Adrenal gland (tissue), 9 donors: ENCODE measurements at regions not wholly inside any gene's neighbourhood (a gene's known extent, or its start where the extent isn't known, plus 50 kb on each side); places are given as distances from the start of the nearest gene placed in this dataset.

Experiments used
- DNase-seq, 7 donors: peaks; one replicate each; pipeline ENCODE4 v3.0.0-alpha.2; 2019 to 2020
- H3K27ac ChIP-seq, 5 donors: fragments of 200-600 bp; sonication (generic) in 4 of 5; 1 replicate in 3 of 5; 2 replicates in 2 of 5; pipeline versions ENCODE4 v1.5.1 to v1.8.0; 2016 to 2020; ENCODE audit warnings: mild to moderate bottlenecking in 1 of 5
- H3K27me3 ChIP-seq: fragments of 200-600 bp; 2 replicates; pipeline ENCODE4 v1.8.0; 2021
- H3K36me3 ChIP-seq, 2 donors: fragments of 200-600 bp; replicated peaks in 1 of 2; 1 replicate in 1 of 2; 2 replicates in 1 of 2; pipeline versions ENCODE4 v1.5.1 to v1.8.0; 2018 to 2022
- H3K4me1 ChIP-seq, 2 donors: fragments of 200-600 bp; replicated peaks in 1 of 2; 1 replicate in 1 of 2; 2 replicates in 1 of 2; pipeline versions ENCODE4 v1.5.1 to v1.8.0; 2018 to 2021
- H3K4me3 ChIP-seq, 4 donors: fragments of 200-600 bp; sonication (generic) in 3 of 4; one replicate each; pipeline ENCODE4 v1.5.1; 2016 to 2018
- H3K9me3 ChIP-seq, 3 donors: fragments of 200-600 bp; sonication (generic) in 1 of 3; replicated peaks in 1 of 3; 1 replicate in 2 of 3; 2 replicates in 1 of 3; pipeline versions ENCODE4 v1.5.1 to v1.8.0; 2016 to 2021
- POLR2A ChIP-seq, 2 donors: fragments of 450-650 bp; IDR thresholded peaks; one replicate each; pipeline ENCODE4 v1.6.1; 2017; ENCODE audit warnings: antibody characterized with exemption in 2 of 2, mild to moderate bottlenecking in 2 of 2, moderate library complexity in 1 of 2
- WGBS, 4 donors: extraction: QIAGEN DNeasy Blood & Tissue Kit in 2 of 4; methylation state at CpG; one replicate each; pipeline versions ENCODE4 v1.1.5 to v1.1.7; 2013 to 2017; 5-methylcytosine and 5-hydroxymethylcytosine counted together
- intact Hi-C, 2 donors: fragments of 100-400 bp; cut with DNase I; formaldehyde crosslinking; loops; one replicate each; pipeline versions ENCODE4 v1.14.1 to v1.15.0; 2022 to 2023
- TF ChIP-seq, protein P1 (sequence below), 6 experiments: fragments of 450-650 bp in 4 of 6; fragments of 200-600 bp in 2 of 6; sonication (generic) in 1 of 6; IDR thresholded peaks; 1 replicate in 5 of 6; 2 replicates in 1 of 6; pipeline versions ENCODE4 v1.5.1 to v1.8.0; 2016 to 2021; ENCODE audit warnings: antibody characterized with exemption in 6 of 6, mild to moderate bottlenecking in 2 of 6, moderate library complexity in 1 of 6
- donor health status: healthy with polysubstance abuse.
- donor health status: Bipolar disorder and iron deficiency.
- donor health status: DM: yes; HTN: yes; CAD: no.
- donor health status: DM: no; HTN: no; CAD: no.
- donor health status: DM: no; HTN: no; CAD: no.

DNA sequence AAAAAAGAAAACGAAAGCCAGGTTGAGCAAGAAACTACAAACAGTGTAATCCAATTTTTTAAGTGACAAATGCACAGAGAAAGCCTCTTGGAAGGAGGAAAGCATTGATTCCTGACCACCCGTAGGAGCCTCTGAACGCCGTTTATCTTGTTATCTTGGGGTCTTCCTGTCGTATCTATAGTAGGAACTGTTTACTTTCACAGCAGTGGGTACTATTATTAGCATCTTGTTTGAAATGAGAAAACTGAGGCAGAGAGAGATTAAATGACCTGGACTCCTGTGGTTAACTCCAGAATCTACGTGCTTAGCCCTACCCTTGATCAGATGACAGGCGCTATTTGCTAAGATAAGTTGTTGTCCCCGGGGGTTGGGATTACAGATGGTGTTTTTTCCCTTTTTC, 196.7 kb upstream of the FOXF1 start:
- intact Hi-C loops: no loop called here
- no peak for TF ChIP-seq POLR2A (IDR thresholded peaks at IDR 0.05)
- TF ChIP-seq, protein P1, sequence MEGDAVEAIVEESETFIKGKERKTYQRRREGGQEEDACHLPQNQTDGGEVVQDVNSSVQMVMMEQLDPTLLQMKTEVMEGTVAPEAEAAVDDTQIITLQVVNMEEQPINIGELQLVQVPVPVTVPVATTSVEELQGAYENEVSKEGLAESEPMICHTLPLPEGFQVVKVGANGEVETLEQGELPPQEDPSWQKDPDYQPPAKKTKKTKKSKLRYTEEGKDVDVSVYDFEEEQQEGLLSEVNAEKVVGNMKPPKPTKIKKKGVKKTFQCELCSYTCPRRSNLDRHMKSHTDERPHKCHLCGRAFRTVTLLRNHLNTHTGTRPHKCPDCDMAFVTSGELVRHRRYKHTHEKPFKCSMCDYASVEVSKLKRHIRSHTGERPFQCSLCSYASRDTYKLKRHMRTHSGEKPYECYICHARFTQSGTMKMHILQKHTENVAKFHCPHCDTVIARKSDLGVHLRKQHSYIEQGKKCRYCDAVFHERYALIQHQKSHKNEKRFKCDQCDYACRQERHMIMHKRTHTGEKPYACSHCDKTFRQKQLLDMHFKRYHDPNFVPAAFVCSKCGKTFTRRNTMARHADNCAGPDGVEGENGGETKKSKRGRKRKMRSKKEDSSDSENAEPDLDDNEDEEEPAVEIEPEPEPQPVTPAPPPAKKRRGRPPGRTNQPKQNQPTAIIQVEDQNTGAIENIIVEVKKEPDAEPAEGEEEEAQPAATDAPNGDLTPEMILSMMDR (IDR thresholded peaks at IDR 0.05): no peak
- Histone ChIP-seq H3K4me1 (no peaks in the 10 kb centered on the region), H3K27ac (no peak overlapping the region), H3K4me3 (no peak overlapping the region), H3K27me3 (no peaks in the 10 kb centered on the region), H3K9me3 (no peaks in the 10 kb centered on the region), H3K36me3 (no peaks in the 10 kb centered on the region)
- DNase-seq: no peak
- 30 to 38% (median 34%) methylated on average over 8 of the region's 8 CpGs for WGBS, 4 donors

DNA sequence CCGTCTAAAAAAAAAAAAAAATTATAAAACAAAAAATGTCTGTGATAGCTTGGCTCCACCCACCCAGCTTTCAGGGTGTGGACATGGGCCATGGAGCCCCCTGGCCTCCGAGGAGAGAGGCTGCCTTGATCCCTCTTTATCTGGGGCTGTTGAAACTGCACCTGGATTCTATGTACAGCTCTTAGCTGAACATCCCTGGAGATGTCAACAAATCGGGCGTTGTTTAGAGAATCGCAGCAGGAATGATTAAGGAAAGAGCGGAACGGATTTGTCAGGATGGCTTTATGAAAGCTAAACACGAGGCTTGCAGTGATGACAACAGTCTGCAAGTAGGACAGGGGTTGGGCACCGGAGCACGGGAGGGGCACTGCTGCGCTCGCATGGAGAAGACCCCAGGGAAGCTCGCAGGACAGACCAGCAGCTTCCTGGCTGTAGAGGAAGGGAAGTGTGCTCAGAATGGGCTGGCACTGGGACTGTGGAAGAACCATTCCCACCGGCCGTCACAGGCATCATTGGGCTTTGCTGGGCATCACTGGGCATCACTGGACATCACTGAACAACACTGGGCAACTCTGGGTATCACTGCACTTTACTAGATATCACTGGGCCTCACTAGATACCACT, 195.8 kb upstream of the FOXF1 start:
- intact Hi-C loops: no loop called here
- DNase-seq: no peak
- WGBS, 4 donors: 69 to 79% (median 75%) methylated on average over 12 to 15 of the region's 15 CpGs
- TF ChIP-seq, protein P1 (IDR thresholded peaks at IDR 0.05): no peak
- no peak for TF ChIP-seq POLR2A (IDR thresholded peaks at IDR 0.05)
- Histone ChIP-seq H3K27ac (no peak overlapping the region), H3K9me3 (no peaks in the 10 kb centered on the region), H3K4me1 (no peaks in the 10 kb centered on the region), H3K4me3 (no peak overlapping the region), H3K36me3 (no peaks in the 10 kb centered on the region), H3K27me3 (peaks cover 4% of the 10 kb centered on the region)

DNA sequence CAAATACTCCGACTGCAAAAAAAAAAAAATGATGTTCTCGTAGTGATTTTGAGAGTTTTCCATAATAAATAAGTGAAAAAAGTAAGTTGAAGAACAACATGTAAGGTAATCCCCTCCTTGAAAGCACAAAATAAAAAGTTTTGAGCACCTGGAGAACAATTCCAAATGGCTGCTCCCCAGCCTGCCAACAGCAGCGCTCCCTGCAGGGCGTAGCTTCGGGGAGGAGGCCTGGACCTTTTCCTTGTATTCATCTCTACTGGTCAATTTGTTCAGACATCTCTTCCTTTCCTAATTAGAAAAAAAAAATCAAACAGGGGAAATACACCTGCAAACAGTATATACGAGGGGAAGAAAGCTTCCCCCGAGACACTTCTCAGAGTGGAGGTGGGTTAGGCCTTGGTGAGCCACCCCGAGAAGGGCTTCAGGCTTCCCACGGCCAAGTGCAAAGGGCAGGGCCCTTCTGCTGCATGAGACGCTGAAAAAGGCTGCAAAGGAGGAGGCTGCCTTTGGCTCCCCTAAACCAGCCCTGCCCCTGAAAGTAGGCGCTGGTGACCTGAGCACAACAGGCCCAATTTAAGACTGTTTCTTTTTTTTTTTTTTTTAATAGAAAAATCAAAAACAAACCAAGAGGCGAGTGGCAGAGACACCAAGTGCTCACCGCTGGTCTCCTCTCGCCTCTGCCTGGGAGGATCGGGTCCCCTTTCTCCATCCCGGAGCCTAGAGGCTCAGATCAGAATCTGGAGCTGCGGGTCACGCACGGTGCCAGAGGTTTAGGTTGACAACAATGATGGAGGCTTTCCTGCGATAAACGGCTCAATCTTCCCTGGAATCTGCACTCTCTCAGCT, 193.1 kb upstream of the FOXF1 start:
- intact Hi-C loops: no loop called here
- WGBS, 4 donors: 79 to 85% (median 82%) methylated on average over 20 to 21 of the region's 21 CpGs
- no peaks in the 10 kb centered on the region for H3K4me1 ChIP-seq
- H3K27ac ChIP-seq: no peak overlapping the region
- H3K9me3 ChIP-seq: no peaks in the 10 kb centered on the region
- no peaks in the 10 kb centered on the region for H3K36me3 ChIP-seq
- peaks cover 8% of the 10 kb centered on the region for H3K27me3 ChIP-seq
- TF ChIP-seq, protein P1 (IDR thresholded peaks at IDR 0.05): no peak
- no peak for TF ChIP-seq POLR2A (IDR thresholded peaks at IDR 0.05)
- no peak overlapping the region for H3K4me3 ChIP-seq
- DNase-seq: no peak

DNA sequence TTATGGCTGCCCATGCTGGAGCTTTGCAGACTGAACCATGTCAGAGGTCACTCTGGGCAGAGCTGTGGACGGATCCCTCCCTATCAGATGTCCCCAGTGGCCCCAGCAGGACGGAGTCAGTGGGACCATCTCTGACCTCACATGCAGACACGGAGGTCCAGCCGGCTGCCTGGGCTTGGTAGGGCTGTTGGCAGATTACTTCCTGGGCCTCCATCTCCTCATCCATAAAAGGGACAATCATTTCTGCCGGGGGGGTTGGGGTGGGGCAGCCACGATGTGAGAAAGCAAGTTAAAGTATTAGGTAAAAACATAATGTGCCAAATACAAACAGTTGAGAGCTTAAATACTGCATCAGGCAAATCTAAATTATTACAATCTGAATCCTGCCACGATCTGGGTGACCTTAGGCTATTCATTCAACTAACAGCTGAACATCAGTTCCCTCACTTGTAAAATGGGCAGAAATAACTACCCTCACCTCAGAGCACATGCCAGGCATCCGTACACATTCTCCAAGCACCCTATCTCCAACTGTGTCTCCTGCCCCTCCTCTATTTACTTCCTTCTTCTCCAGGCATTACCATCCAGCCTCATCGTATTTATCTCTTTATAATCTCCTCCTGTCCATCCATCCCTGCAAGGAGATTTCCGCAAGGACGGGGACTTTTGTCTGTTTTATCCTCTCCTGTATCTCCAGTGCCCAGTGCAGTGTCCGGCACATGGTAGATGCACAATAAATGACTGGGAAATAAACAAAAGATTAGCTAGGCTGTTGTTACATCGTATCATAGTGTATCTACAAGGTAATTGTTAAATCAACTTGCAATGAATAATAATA, 192.3 kb upstream of the FOXF1 start:
- H3K4me1 ChIP-seq: no peaks in the 10 kb centered on the region
- WGBS, 4 donors: 59 to 76% (median 71%) methylated on average over 13 of the region's 13 CpGs
- intact Hi-C loops: no loop called here
- no peak overlapping the region for H3K4me3 ChIP-seq
- DNase-seq: no peak
- H3K36me3 ChIP-seq: no peaks in the 10 kb centered on the region
- peaks cover 8% of the 10 kb centered on the region for H3K27me3 ChIP-seq
- H3K9me3 ChIP-seq: no peaks in the 10 kb centered on the region
- TF ChIP-seq POLR2A (IDR thresholded peaks at IDR 0.05): no peak
- TF ChIP-seq, protein P1 (IDR thresholded peaks at IDR 0.05): no peak
- no peak overlapping the region for H3K27ac ChIP-seq
